Endothelial cell (in vitro differentiated cells): ENCODE measurements at regions not wholly inside any gene's neighbourhood (a gene's known extent, or its start where the extent isn't known, plus 50 kb on each side); places are given as distances from the start of the nearest gene placed in this dataset.

ENCODE experiments used
- DNase-seq: peaks from one replicate; pipeline ENCODE4 v3.0.0; 2021; ENCODE audit warnings: low spot score
- H3K27ac Mint-ChIP-seq: one replicate; pipeline ENCODE4 v1.8.0; 2021; ENCODE audit warnings: mixed read lengths, inconsistent platforms; ENCODE audit not compliant: unreplicated experiment
- H3K27me3 Mint-ChIP-seq: one replicate; pipeline ENCODE4 v1.8.0; 2021; ENCODE audit warnings: mild to moderate bottlenecking, moderate library complexity, mixed read lengths, inconsistent platforms; ENCODE audit not compliant: unreplicated experiment
- H3K36me3 Mint-ChIP-seq: one replicate; pipeline ENCODE4 v1.8.0; 2021; ENCODE audit warnings: mild to moderate bottlenecking, low read depth, mixed read lengths, inconsistent platforms; ENCODE audit not compliant: unreplicated experiment
- H3K4me1 Mint-ChIP-seq: one replicate; pipeline ENCODE4 v1.8.0; 2021; ENCODE audit warnings: mild to moderate bottlenecking, mixed read lengths, inconsistent platforms; ENCODE audit not compliant: unreplicated experiment
- H3K4me3 Mint-ChIP-seq: one replicate; pipeline ENCODE4 v1.8.0; 2021; ENCODE audit warnings: mild to moderate bottlenecking, mixed read lengths, inconsistent platforms; ENCODE audit not compliant: unreplicated experiment
- H3K9me3 Mint-ChIP-seq: one replicate; pipeline ENCODE4 v1.8.0; 2021; ENCODE audit warnings: mixed read lengths, inconsistent platforms; ENCODE audit not compliant: unreplicated experiment
- CTCF ChIP-seq: fragments of 200-600 bp; sonication (generic); IDR thresholded peaks from one replicate; pipeline ENCODE4 v1.5.0; 2021; ENCODE audit warnings: antibody characterized with exemption; ENCODE audit not compliant: unreplicated experiment

- no peak for TF ChIP-seq CTCF
- no peaks in the 10 kb centered on the region for H3K27me3 Mint-ChIP-seq
- no peaks in the 10 kb centered on the region for H3K4me1 Mint-ChIP-seq
- no peaks in the 10 kb centered on the region for H3K36me3 Mint-ChIP-seq
- DNase-seq, result no peak
- H3K9me3 Mint-ChIP-seq, result no peaks in the 10 kb centered on the region
- H3K4me3 Mint-ChIP-seq, result no peak overlapping the region
- no peak overlapping the region for H3K27ac Mint-ChIP-seq
Measured at GRCh38 chr1:80918380-80918779, 882.4 kb upstream of the ADGRL2 start.

- no peak for DNase-seq
- Mint-ChIP-seq H3K9me3 (no peaks in the 10 kb centered on the region), H3K4me1 (no peaks in the 10 kb centered on the region), H3K27ac (no peak overlapping the region), H3K4me3 (no peak overlapping the region), H3K36me3 (no peaks in the 10 kb centered on the region), H3K27me3 (no peaks in the 10 kb centered on the region)
- no peak for TF ChIP-seq CTCF
Measured at GRCh38 chr1:80917826-80918225, 882.9 kb upstream of the ADGRL2 start.

GRCh38 chr1:80917225-80917624, 883.5 kb upstream of the ADGRL2 start:
- no peak for TF ChIP-seq CTCF
- Mint-ChIP-seq H3K4me1 (no peaks in the 10 kb centered on the region), H3K27ac (no peak overlapping the region)

GRCh38 chr1:80915491-80915890, 885.2 kb upstream of the ADGRL2 start:
- H3K36me3 Mint-ChIP-seq, result no peaks in the 10 kb centered on the region
- no peak overlapping the region for H3K27ac Mint-ChIP-seq
- H3K27me3 Mint-ChIP-seq, result no peaks in the 10 kb centered on the region
- H3K9me3 Mint-ChIP-seq, result no peaks in the 10 kb centered on the region
- TF ChIP-seq CTCF, result no peak
- no peaks in the 10 kb centered on the region for H3K4me1 Mint-ChIP-seq
- DNase-seq, result no peak
- H3K4me3 Mint-ChIP-seq, result no peak overlapping the region

More at GRCh38 chr1:80917225-80917624, 883.5 kb upstream of the ADGRL2 start:
- DNase-seq, result no peak
- Mint-ChIP-seq H3K27me3 (no peaks in the 10 kb centered on the region), H3K9me3 (no peaks in the 10 kb centered on the region), H3K36me3 (no peaks in the 10 kb centered on the region), H3K4me3 (no peak overlapping the region)

GRCh38 chr1:80910426-80910825, 890.3 kb upstream of the ADGRL2 start:
- Mint-ChIP-seq H3K27me3 (no peaks in the 10 kb centered on the region), H3K36me3 (no peaks in the 10 kb centered on the region), H3K4me3 (no peak overlapping the region), H3K9me3 (no peaks in the 10 kb centered on the region), H3K27ac (no peak overlapping the region), H3K4me1 (no peaks in the 10 kb centered on the region)
- no peak for DNase-seq
- no peak for TF ChIP-seq CTCF
